Testis (tissue), 2 donors: ENCODE measurements at regions not wholly inside any gene's neighbourhood (a gene's known extent, or its start where the extent isn't known, plus 50 kb on each side); places are given as distances from the start of the nearest gene placed in this dataset.

Experiments used
- CTCF ChIP-seq, 3 experiments: fragments of 450-650 bp in 2 of 3; fragments of 200-600 bp in 1 of 3; sonication (generic) in 1 of 3; IDR thresholded peaks; one replicate each; pipeline ENCODE4 v1.5.1; 2016 to 2019; ENCODE audit warnings: antibody characterized with exemption in 3 of 3, mild to moderate bottlenecking in 2 of 3, moderate library complexity in 1 of 3
- POLR2A ChIP-seq: fragments of 450-650 bp; IDR thresholded peaks from one replicate; pipeline ENCODE4 v1.6.1; 2017; ENCODE audit warnings: antibody characterized with exemption, mild to moderate bottlenecking, moderate library complexity

- TF ChIP-seq POLR2A = no peak
- no peak for TF ChIP-seq CTCF (IDR thresholded peaks at IDR 0.05)
These were observed 164.6 kb upstream of the HMGA2 start for GRCh38 chr12:65659681-65660080.
